Breast epithelium (tissue), 4 donors: ENCODE measurements at regions not wholly inside any gene's neighbourhood (a gene's known extent, or its start where the extent isn't known, plus 50 kb on each side); places are given as distances from the start of the nearest gene placed in this dataset.

Source experiments
- DNase-seq, 2 donors: peaks; one replicate each; pipeline ENCODE4 v3.0.0-alpha.2; 2019; ENCODE audit warnings: low spot score in 2 of 2
- H3K27ac ChIP-seq, 2 donors: fragments of 200-600 bp; sonication (generic) in 1 of 2; one replicate each; pipeline ENCODE4 v1.5.1; 2016 to 2019; ENCODE audit warnings: mild to moderate bottlenecking in 1 of 2
- H3K27me3 ChIP-seq, 2 donors: fragments of 200-600 bp; sonication (generic) in 1 of 2; one replicate each; pipeline versions ENCODE4 v1.5.1 to v1.6.0; 2017 to 2019; ENCODE audit warnings: control low read depth in 1 of 2, mild to moderate bottlenecking in 1 of 2
- H3K36me3 ChIP-seq: fragments of 200-600 bp; one replicate; pipeline ENCODE4 v1.5.1; 2019
- H3K4me1 ChIP-seq, 2 donors: fragments of 200-600 bp; sonication (generic); one replicate each; pipeline ENCODE4 v1.5.1; 2016 to 2019; ENCODE audit warnings: control low read depth in 1 of 2
- H3K4me3 ChIP-seq, 3 donors: fragments of 200-600 bp; sonication (generic); 1 replicate in 2 of 3; 2 replicates in 1 of 3; pipeline ENCODE4 v1.5.1; 2016 to 2019; ENCODE audit warnings: mild to moderate bottlenecking in 3 of 3, moderate library complexity in 2 of 3
- H3K9me3 ChIP-seq, 2 donors: fragments of 200-600 bp; sonication (generic) in 1 of 2; one replicate each; pipeline ENCODE4 v1.5.1; 2016 to 2019; ENCODE audit warnings: control low read depth in 1 of 2
- CTCF ChIP-seq, 3 donors: fragments of 450-650 bp; IDR thresholded peaks; one replicate each; pipeline ENCODE4 v1.5.1; 2016 to 2017; ENCODE audit warnings: antibody characterized with exemption in 3 of 3, mild to moderate bottlenecking in 3 of 3, moderate library complexity in 3 of 3
- POLR2A ChIP-seq: fragments of 450-650 bp; IDR thresholded peaks from one replicate; pipeline ENCODE4 v1.6.1; 2016; ENCODE audit warnings: antibody characterized with exemption, mild to moderate bottlenecking, moderate library complexity
- POLR2AphosphoS5 ChIP-seq, 3 donors: sonication (generic); formaldehyde crosslinking; IDR thresholded peaks; one replicate each; pipeline ENCODE4 v1.6.1; 2017; ENCODE audit warnings: antibody characterized with exemption in 3 of 3
- intact Hi-C: fragments of 100-400 bp; cut with DNase I; formaldehyde crosslinking; loops from one replicate; pipeline ENCODE4 v1.15.1; 2023; ENCODE audit warnings: low total_unique reads

- Histone ChIP-seq H3K27ac (no peak overlapping the region), H3K27me3 (no peaks in the 10 kb centered on the region), H3K36me3 (no peaks in the 10 kb centered on the region), H3K4me1 (no peaks in the 10 kb centered on the region), H3K4me3 (no peak overlapping the region), H3K9me3 (no peaks in the 10 kb centered on the region)
- no peak for DNase-seq
- TF ChIP-seq POLR2AphosphoS5 (IDR thresholded peaks at IDR 0.05), result no peak
- TF ChIP-seq CTCF (IDR thresholded peaks at IDR 0.05), result no peak
- TF ChIP-seq POLR2A, result no peak
- intact Hi-C loops, result no loop called here
These were observed 55.1 kb upstream of the CMKLR1 start for GRCh38 chr12:108394196-108394595.

GRCh38 chr12:108392284-108392683 is 53.2 kb upstream of the CMKLR1 start:
- Histone ChIP-seq H3K36me3 (no peaks in the 10 kb centered on the region), H3K27ac (no peak overlapping the region), H3K4me3 (no peak overlapping the region), H3K27me3 (no peaks in the 10 kb centered on the region), H3K9me3 (no peaks in the 10 kb centered on the region), H3K4me1 (no peaks in the 10 kb centered on the region)
- TF ChIP-seq POLR2A, result no peak
- no peak for TF ChIP-seq CTCF (IDR thresholded peaks at IDR 0.05)
- no peak for TF ChIP-seq POLR2AphosphoS5 (IDR thresholded peaks at IDR 0.05)
- DNase-seq, result no peak
- intact Hi-C loops, result no loop called here

- no peak for DNase-seq
- Histone ChIP-seq H3K9me3 (no peaks in the 10 kb centered on the region), H3K27ac (no peak overlapping the region), H3K4me1 (no peaks in the 10 kb centered on the region), H3K27me3 (no peaks in the 10 kb centered on the region), H3K36me3 (no peaks in the 10 kb centered on the region), H3K4me3 (no peak overlapping the region)
- no peak for TF ChIP-seq POLR2AphosphoS5 (IDR thresholded peaks at IDR 0.05)
- no peak for TF ChIP-seq CTCF (IDR thresholded peaks at IDR 0.05)
- no peak for TF ChIP-seq POLR2A
- intact Hi-C loops, result no loop called here
These were observed 51.5 kb upstream of the CMKLR1 start for GRCh38 chr12:108390495-108391203.

- H3K27ac ChIP-seq, result no peak overlapping the region
- peaks cover 0 to 4% of the 10 kb centered on the region in 2 donors for H3K9me3 ChIP-seq
- no peaks in the 10 kb centered on the region for H3K4me1 ChIP-seq
- intact Hi-C loops, result no loop called here
- H3K36me3 ChIP-seq, result no peaks in the 10 kb centered on the region
- H3K27me3 ChIP-seq, result no peaks in the 10 kb centered on the region
- TF ChIP-seq POLR2AphosphoS5 (IDR thresholded peaks at IDR 0.05) (no peak), POLR2A (no peak), CTCF (IDR thresholded peaks at IDR 0.05) (no peak)
- H3K4me3 ChIP-seq, result no peak overlapping the region
- no peak for DNase-seq
These were observed 50.4 kb upstream of the CMKLR1 start for GRCh38 chr12:108389544-108389943.
